OCI-LY7 (cell line): ENCODE measurements at regions not wholly inside any gene's neighbourhood (a gene's known extent, or its start where the extent isn't known, plus 50 kb on each side); places are given as distances from the start of the nearest gene placed in this dataset.

Experiments
- EZH2phosphoT487 ChIP-seq: fragments of 200-600 bp; sonication (generic); IDR thresholded peaks from 2 replicates; pipeline ENCODE4 v1.6.1; 2018; ENCODE audit warnings: low read depth, borderline replicate concordance, mild to moderate bottlenecking, mixed run types, antibody characterized with exemption, low read length, moderate library complexity, mixed read lengths
- TF ChIP-seq, protein P1 (sequence below): fragments of 200-600 bp; sonication (generic); conservative IDR thresholded peaks from 2 replicates; pipeline ENCODE4 v1.5.1; 2014; ENCODE audit warnings: mild to moderate bottlenecking, antibody characterized with exemption, low read length, moderate library complexity, mixed read lengths

DNA sequence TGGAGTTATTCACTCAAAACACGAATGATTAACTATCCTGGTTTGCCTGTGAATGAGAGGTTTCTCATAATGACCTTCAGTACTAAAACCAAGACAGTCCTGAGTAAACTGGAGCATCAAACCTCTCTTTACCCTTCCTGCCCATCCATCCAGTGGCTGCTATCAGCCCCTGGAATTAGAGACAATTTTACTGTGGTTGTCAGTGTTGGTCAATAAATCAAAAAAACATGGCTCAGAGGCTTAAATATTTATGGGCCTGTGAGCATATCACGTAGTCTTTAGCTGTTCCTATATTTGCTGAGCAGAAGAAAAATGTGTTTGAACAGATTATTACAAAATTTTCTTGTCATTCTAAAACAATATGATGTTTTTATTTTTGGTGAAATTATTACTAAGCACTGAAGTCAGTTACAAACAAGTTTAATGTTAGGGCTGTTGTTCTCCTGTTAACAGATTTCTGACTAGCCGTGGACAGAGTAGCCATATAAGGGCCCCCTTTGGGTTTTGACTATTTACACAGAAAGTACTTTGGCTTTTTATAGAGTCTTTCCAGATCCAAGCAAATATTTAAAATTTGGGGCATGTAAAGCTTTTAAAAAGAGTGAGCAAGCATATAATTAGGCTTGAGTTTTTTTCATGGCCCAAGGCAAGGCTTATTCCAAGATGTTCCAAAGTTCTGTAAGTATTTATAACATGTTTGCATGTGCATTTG lies 580.9 kb downstream of the DIPK2A start:
- TF ChIP-seq, protein P1, sequence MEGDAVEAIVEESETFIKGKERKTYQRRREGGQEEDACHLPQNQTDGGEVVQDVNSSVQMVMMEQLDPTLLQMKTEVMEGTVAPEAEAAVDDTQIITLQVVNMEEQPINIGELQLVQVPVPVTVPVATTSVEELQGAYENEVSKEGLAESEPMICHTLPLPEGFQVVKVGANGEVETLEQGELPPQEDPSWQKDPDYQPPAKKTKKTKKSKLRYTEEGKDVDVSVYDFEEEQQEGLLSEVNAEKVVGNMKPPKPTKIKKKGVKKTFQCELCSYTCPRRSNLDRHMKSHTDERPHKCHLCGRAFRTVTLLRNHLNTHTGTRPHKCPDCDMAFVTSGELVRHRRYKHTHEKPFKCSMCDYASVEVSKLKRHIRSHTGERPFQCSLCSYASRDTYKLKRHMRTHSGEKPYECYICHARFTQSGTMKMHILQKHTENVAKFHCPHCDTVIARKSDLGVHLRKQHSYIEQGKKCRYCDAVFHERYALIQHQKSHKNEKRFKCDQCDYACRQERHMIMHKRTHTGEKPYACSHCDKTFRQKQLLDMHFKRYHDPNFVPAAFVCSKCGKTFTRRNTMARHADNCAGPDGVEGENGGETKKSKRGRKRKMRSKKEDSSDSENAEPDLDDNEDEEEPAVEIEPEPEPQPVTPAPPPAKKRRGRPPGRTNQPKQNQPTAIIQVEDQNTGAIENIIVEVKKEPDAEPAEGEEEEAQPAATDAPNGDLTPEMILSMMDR, result no peak
- no peak for TF ChIP-seq EZH2phosphoT487
